SK-N-SH (cell line): ENCODE measurements at regions not wholly inside any gene's neighbourhood (a gene's known extent, or its start where the extent isn't known, plus 50 kb on each side); places are given as distances from the start of the nearest gene placed in this dataset.
A peak's percentile ranks its signal among the peaks of the same experiment; 100 is the strongest.

Experiments
- CTCF ChIA-PET: fragments of 300-600, 350-600 bp; formaldehyde crosslinking; extraction: SDS; loops from one replicate; lab custom pipeline; 2021; lab: Yijun Ruan, JAX
- POLR2A ChIA-PET: fragments of 350-600 bp; sonication (Branson Sonifier 250); formaldehyde crosslinking; extraction: SDS; loops from one replicate; lab custom pipeline; 2020; ENCODE audit warnings: antibody characterized with exemption, inconsistent platforms; lab: Yijun Ruan, JAX
- DNase-seq: peaks from one replicate; pipeline ENCODE4 v3.0.0; 2012
- H2AFZ ChIP-seq: fragments of 200-600 bp; sonication (generic); 2 replicates; pipeline ENCODE4 v1.8.1; 2016; ENCODE audit warnings: antibody characterized with exemption, mild to moderate bottlenecking, low read depth
- H3F3A ChIP-seq: fragments of 200-600 bp; sonication (generic); replicated peaks from 2 replicates; pipeline ENCODE3; 2016; ENCODE audit warnings: antibody characterized with exemption, mild to moderate bottlenecking; ENCODE audit not compliant: insufficient read depth
- H3K27ac ChIP-seq, 2 experiments: fragments of 200-500 bp in 1 of 2; fragments of 200-600 bp in 1 of 2; sonication (Bioruptor generic) in 1 of 2; sonication (generic), shearing (Covaris generic) in 1 of 2; 2 replicates each; pipeline versions ENCODE4 v1.5.1 to v1.6.1; 2014 to 2016; ENCODE audit warnings: low read depth in 2 of 2, inconsistent platforms in 1 of 2, low read length in 1 of 2, mild to moderate bottlenecking in 1 of 2, mixed read lengths in 1 of 2
- H3K27me3 ChIP-seq: fragments of 200-600 bp; sonication (generic), shearing (Covaris generic); 2 replicates; pipeline ENCODE4 v1.6.1; 2016; ENCODE audit warnings: mixed run types; ENCODE audit not compliant: insufficient read depth
- H3K36me3 ChIP-seq, 2 experiments: fragments of 200-500 bp in 1 of 2; fragments of 200-600 bp in 1 of 2; sonication (Bioruptor generic) in 1 of 2; sonication (generic) in 1 of 2; replicated peaks in 1 of 2; 2 replicates each; pipeline versions ENCODE3 to v1.5.1; 2014 to 2016; ENCODE audit warnings: low read length in 1 of 2, mild to moderate bottlenecking in 1 of 2; ENCODE audit not compliant: insufficient read depth in 2 of 2, control insufficient read depth in 1 of 2
- H3K4me1 ChIP-seq, 2 experiments: fragments of 200-500 bp in 1 of 2; fragments of 200-600 bp in 1 of 2; sonication (Bioruptor generic) in 1 of 2; sonication (generic), shearing (Covaris generic) in 1 of 2; 2 replicates each; pipeline versions ENCODE4 v1.5.1 to v1.6.1; 2014 to 2016; ENCODE audit warnings: low read depth in 1 of 2, low read length in 1 of 2, mixed run types in 1 of 2; ENCODE audit not compliant: insufficient read depth in 2 of 2, control insufficient read depth in 1 of 2
- H3K4me2 ChIP-seq: fragments of 200-600 bp; sonication (generic), shearing (Covaris generic); 2 replicates; pipeline ENCODE4 v1.6.1; 2017; ENCODE audit warnings: mixed run types
- H3K4me3 ChIP-seq, 2 experiments: fragments of 200-500 bp in 1 of 2; fragments of 200-600 bp in 1 of 2; sonication (Bioruptor generic) in 1 of 2; sonication (generic), shearing (Covaris generic) in 1 of 2; 2 replicates each; pipeline versions ENCODE4 v1.5.1 to v1.8.1; 2014 to 2016; ENCODE audit warnings: low read depth in 2 of 2, inconsistent platforms in 1 of 2, low read length in 1 of 2, mild to moderate bottlenecking in 1 of 2, mixed read lengths in 1 of 2, moderate library complexity in 1 of 2
- H3K79me2 ChIP-seq: fragments of 200-600 bp; sonication (generic); 2 replicates; pipeline ENCODE4 v1.8.1; 2017; ENCODE audit warnings: mild to moderate bottlenecking; ENCODE audit not compliant: insufficient read depth
- H3K9ac ChIP-seq: fragments of 200-600 bp; sonication (generic); 2 replicates; pipeline ENCODE4 v1.6.1; 2017; ENCODE audit warnings: mixed run types
- H3K9me2 ChIP-seq: fragments of 200-600 bp; sonication (generic); 2 replicates; pipeline ENCODE4 v1.6.1; 2017; ENCODE audit warnings: mixed run types
- H3K9me3 ChIP-seq: fragments of 200-600 bp; sonication (generic); 2 replicates; pipeline ENCODE4 v1.6.1; 2017; ENCODE audit warnings: mixed run types, mild to moderate bottlenecking, moderate library complexity
- H4K20me1 ChIP-seq: fragments of 200-600 bp; sonication (generic); 2 replicates; pipeline ENCODE4 v1.6.1; 2017; ENCODE audit warnings: mild to moderate bottlenecking, mixed run types; ENCODE audit not compliant: insufficient read depth
- CTCF ChIP-seq: fragments of 200-600 bp; sonication (generic); IDR thresholded peaks from 2 replicates; pipeline ENCODE4 v1.6.1; 2017; ENCODE audit warnings: antibody characterized with exemption, mild to moderate bottlenecking, moderate library complexity
- EZH2phosphoT487 ChIP-seq: fragments of 200-600 bp; sonication (generic); IDR thresholded peaks from 2 replicates; pipeline ENCODE4 v1.6.1; 2017; ENCODE audit warnings: low read depth, mixed run types, mild to moderate bottlenecking, antibody characterized with exemption, moderate library complexity, borderline replicate concordance
- FOSL2 ChIP-seq: IDR thresholded peaks from 2 replicates; pipeline ENCODE4 v1.4.0; 2012; ENCODE audit warnings: low read depth, mild to moderate bottlenecking, moderate library complexity, borderline replicate concordance
- MAX ChIP-seq: IDR thresholded peaks from 2 replicates; pipeline ENCODE4 v1.4.0; 2012; ENCODE audit warnings: low read depth
- NRF1 ChIP-seq: IDR thresholded peaks from 2 replicates; pipeline ENCODE4 v1.6.1; 2012; ENCODE audit warnings: low read depth, mild to moderate bottlenecking, low read length
- RAD21 ChIP-seq: IDR thresholded peaks from 2 replicates; pipeline ENCODE4 v1.6.1; 2012; ENCODE audit warnings: mild to moderate bottlenecking, low read length
- TCF12 ChIP-seq: IDR thresholded peaks from 2 replicates; pipeline ENCODE4 v1.4.0; 2012
- WGBS: methylation state at CpG from one replicate; pipeline ENCODE4 v1.1.6; 2017; ENCODE audit warnings: low lambda C conversion rate; 5-methylcytosine and 5-hydroxymethylcytosine counted together

DNA sequence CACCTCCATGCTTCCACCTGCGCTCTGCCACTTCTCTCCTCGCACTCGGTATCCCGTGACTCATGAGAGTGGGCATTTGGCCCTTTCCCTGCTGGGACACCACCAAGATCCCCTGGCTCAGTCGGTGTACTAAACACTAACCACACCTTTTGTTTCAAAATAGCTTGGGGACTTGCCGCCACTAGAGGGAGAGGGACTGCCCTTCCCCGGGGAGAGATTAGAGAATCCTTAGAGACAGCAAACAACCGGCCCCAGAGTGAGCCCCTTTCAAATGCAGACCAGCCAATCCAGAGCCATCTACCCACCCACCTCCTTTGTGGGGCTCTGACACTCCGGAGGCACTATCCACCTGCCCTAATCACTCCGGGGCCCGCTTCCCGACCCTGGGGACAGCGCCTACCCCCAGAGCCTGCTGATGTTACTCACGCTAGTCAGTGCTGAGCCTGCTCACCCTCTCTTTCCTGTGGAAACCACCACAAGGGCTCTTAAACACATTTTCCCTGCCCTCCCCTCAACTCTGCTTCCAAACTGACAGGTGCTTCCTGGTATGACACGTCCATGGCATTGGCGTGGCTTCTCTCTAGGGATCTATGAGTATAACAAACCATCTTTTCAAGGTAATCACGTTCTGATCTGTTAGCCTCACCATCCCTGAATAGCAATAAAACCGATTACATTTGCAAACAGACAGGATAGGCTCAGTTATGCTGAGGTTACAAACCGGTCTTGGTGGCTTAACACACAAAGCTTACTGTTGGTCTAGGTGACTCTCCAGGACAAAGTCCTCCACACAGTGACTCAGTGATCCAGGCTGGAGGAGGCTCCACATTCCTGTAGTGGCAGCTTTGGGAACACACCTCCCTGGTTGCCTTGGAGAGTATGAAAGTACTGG is 180.1 kb upstream of the MVB12B start:
- H3K36me3 ChIP-seq = no peaks in the 10 kb centered on the region
- no peak overlapping the region for H3K4me2 ChIP-seq
- peak; percentile 45 for DNase-seq
- no peak overlapping the region for H2AFZ ChIP-seq
- no peaks in the 10 kb centered on the region; the same call in 1 of the 2 replicates for H3K27me3 ChIP-seq
- CTCF ChIA-PET = interaction anchor here (0.6 to 1.3 kb wide), 2 partner anchors 13 to 22 kb away, joined by 3 read pairs; no protein-coding TSS in a partner anchor
- H3K9me3 ChIP-seq = 0 out of 2 replicates have a peak, but pooled peaks cover 5% of the 10 kb centered on the region
- no peaks in the 10 kb centered on the region for H3K9me2 ChIP-seq
- no peaks in the 10 kb centered on the region for H3F3A ChIP-seq
- peaks cover 0 to 16% of the 10 kb centered on the region in 2 experiments; a peak in 1 of 4 replicates for H3K4me1 ChIP-seq
- no peaks in the 10 kb centered on the region for H3K79me2 ChIP-seq
- H3K9ac ChIP-seq = no peak overlapping the region
- H4K20me1 ChIP-seq = no peaks in the 10 kb centered on the region
- TF ChIP-seq RAD21 (peak; percentile 23; the same call in 1 of the 2 replicates), CTCF (peak; percentile 23; the same call in 1 of the 2 replicates), TCF12 (no peak), MAX (no peak)
- 65% methylated on average over 15 of the region's 19 CpGs for WGBS
- no peak overlapping the region for H3K27ac ChIP-seq
- POLR2A ChIA-PET = no interaction called here
- no peak overlapping the region for H3K4me3 ChIP-seq

GRCh38 chr9:126147186-126147935 is 179.3 kb upstream of the MVB12B start:
- no peaks in the 10 kb centered on the region for H4K20me1 ChIP-seq
- TF ChIP-seq NRF1 (no peak), FOSL2 (no peak), EZH2phosphoT487 (no peak)
- TF ChIP-seq, all 33 proteins: peak for 0
- no peak overlapping the region for H3K9ac ChIP-seq
- no peaks in the 10 kb centered on the region for H3K36me3 ChIP-seq
- no peak overlapping the region for H3K27ac ChIP-seq
- H3K27me3 ChIP-seq = no peaks in the 10 kb centered on the region; the same call in 1 of the 2 replicates
- ChIA-PET CTCF (interaction anchor here (1.3 kb wide), 1 partner anchor 82 kb away, joined by 3 read pairs; no protein-coding TSS in a partner anchor), POLR2A (no interaction called here)
- no peak overlapping the region for H3K4me2 ChIP-seq
- DNase-seq = peak; percentile 7
- no peaks in the 10 kb centered on the region for H3F3A ChIP-seq
- H3K79me2 ChIP-seq = no peaks in the 10 kb centered on the region
- H3K4me3 ChIP-seq = no peak overlapping the region
- H3K4me1 ChIP-seq = peaks cover 0 to 23% of the 10 kb centered on the region in 2 experiments; a peak in 1 of 4 replicates
- no peaks in the 10 kb centered on the region for H3K9me2 ChIP-seq
- 54% methylated on average over 10 of the region's 10 CpGs for WGBS
- H3K9me3 ChIP-seq = 0 out of 2 replicates have a peak, but pooled peaks cover 2% of the 10 kb centered on the region
- H2AFZ ChIP-seq = no peak overlapping the region
